B cell (primary cell): ENCODE measurements at regions not wholly inside any gene's neighbourhood (a gene's known extent, or its start where the extent isn't known, plus 50 kb on each side); places are given as distances from the start of the nearest gene placed in this dataset.

Experiments used
- ATAC-seq: fragments of 200-7000 bp; cut with Tn5 transposase; one replicate; pipeline ENCODE4 v1.10.0; 2021; ENCODE audit warnings: low read depth, mild to moderate bottlenecking, moderate number of reproducible peaks, moderate library complexity
- CTCF ChIA-PET: fragments of 350-600 bp; sonication (Branson Sonifier 250); formaldehyde crosslinking; loops from one replicate; lab custom pipeline; 2021; ENCODE audit warnings: antibody characterized with exemption, inconsistent platforms; lab: Charles Lee
- POLR2A ChIA-PET: fragments of 350-600 bp; sonication (Branson Sonifier 250); formaldehyde crosslinking; loops from one replicate; lab custom pipeline; 2021; ENCODE audit warnings: antibody characterized with exemption; lab: Charles Lee
- DNase-seq: peaks from one replicate; pipeline ENCODE4 v3.0.0; 2013
- H2AFZ ChIP-seq: 2 replicates; pipeline ENCODE4 v1.6.1; 2012; ENCODE audit warnings: mild to moderate bottlenecking, low read depth, low read length; ENCODE audit not compliant: insufficient read depth, poor library complexity, severe bottlenecking
- H3K27ac ChIP-seq, 2 donors: 1 replicate in 1 of 2; 2 replicates in 1 of 2; pipeline ENCODE4 v1.5.1; 2012 to 2013; ENCODE audit warnings: low read length in 2 of 2, mild to moderate bottlenecking in 2 of 2, moderate library complexity in 1 of 2
- H3K27me3 ChIP-seq, 4 experiments: fragments of 200-600 bp in 1 of 4; sonication (generic) in 1 of 4; replicated peaks in 1 of 4; 1 replicate in 2 of 4; 2 replicates in 2 of 4; pipeline versions ENCODE4 v1.6.1 to v1.7.0; 2013 to 2016; ENCODE audit warnings: low read length in 3 of 4, mild to moderate bottlenecking in 2 of 4, mixed read lengths in 1 of 4, moderate library complexity in 1 of 4; ENCODE audit not compliant: insufficient read depth in 4 of 4, control insufficient read depth in 3 of 4; ENCODE audit errors: control extremely low read depth in 1 of 4
- H3K36me3 ChIP-seq, 2 experiments: replicated peaks in 1 of 2; 1 replicate in 1 of 2; 2 replicates in 1 of 2; pipeline versions ENCODE4 v1.6.1 to v1.7.1; 2013; ENCODE audit warnings: low read length in 1 of 2; ENCODE audit not compliant: insufficient read depth in 2 of 2, control insufficient read depth in 1 of 2; ENCODE audit errors: control extremely low read depth in 1 of 2, extremely low read depth in 1 of 2
- H3K4me1 ChIP-seq, 2 donors: fragments of 200-600 bp in 1 of 2; sonication (generic) in 1 of 2; 1 replicate in 1 of 2; 2 replicates in 1 of 2; pipeline versions ENCODE4 v1.5.1 to v1.6.1; 2013 to 2017; ENCODE audit warnings: low read length in 2 of 2; ENCODE audit not compliant: control insufficient read depth in 2 of 2, insufficient read depth in 2 of 2
- H3K4me2 ChIP-seq: replicated peaks from 2 replicates; pipeline ENCODE3; 2012; ENCODE audit warnings: mild to moderate bottlenecking, low read depth, low read length; ENCODE audit not compliant: poor library complexity, severe bottlenecking
- H3K4me3 ChIP-seq, 5 experiments: fragments of 200-600 bp in 1 of 5; sonication (generic) in 1 of 5; 1 replicate in 3 of 5; 2 replicates in 2 of 5; pipeline versions ENCODE4 v1.5.1 to v1.7.0; 2011 to 2016; ENCODE audit warnings: low read length in 4 of 5, mild to moderate bottlenecking in 4 of 5, low read depth in 2 of 5, control low read depth in 1 of 5, moderate library complexity in 1 of 5; ENCODE audit not compliant: insufficient read depth in 1 of 5; ENCODE audit errors: control extremely low read depth in 1 of 5, extremely low read depth in 1 of 5
- H3K79me2 ChIP-seq: fragments of 200-600 bp; sonication (generic); one replicate; pipeline ENCODE4 v1.6.0; 2016; ENCODE audit warnings: low read length; ENCODE audit not compliant: control insufficient read depth, insufficient read depth
- H3K9ac ChIP-seq: fragments of 200-600 bp; sonication (generic); 2 replicates; pipeline ENCODE4 v1.6.1; 2017; ENCODE audit warnings: mild to moderate bottlenecking, low read length, moderate library complexity
- H3K9me3 ChIP-seq, 3 donors: one replicate each; pipeline versions ENCODE4 v1.6.1 to v1.7.1; 2013; ENCODE audit warnings: low read length in 2 of 3; ENCODE audit not compliant: control insufficient read depth in 2 of 3, insufficient read depth in 1 of 3; ENCODE audit errors: control extremely low read depth in 1 of 3
- H4K20me1 ChIP-seq: 2 replicates; pipeline ENCODE4 v1.6.0; 2012; ENCODE audit warnings: mild to moderate bottlenecking, low read length; ENCODE audit not compliant: insufficient read depth, control insufficient read depth, poor library complexity, severe bottlenecking
- H3K27ac Mint-ChIP-seq: one replicate; pipeline ENCODE4 v1.8.0; 2021; ENCODE audit warnings: mixed read lengths
- H3K27me3 Mint-ChIP-seq: one replicate; pipeline ENCODE4 v1.8.0; 2021; ENCODE audit warnings: mixed read lengths
- H3K4me1 Mint-ChIP-seq: one replicate; pipeline ENCODE4 v1.8.0; 2021; ENCODE audit warnings: mixed read lengths
- H3K4me3 Mint-ChIP-seq: one replicate; pipeline ENCODE4 v1.8.0; 2021; ENCODE audit warnings: mixed read lengths
- H3K9me3 Mint-ChIP-seq: one replicate; pipeline ENCODE4 v1.8.0; 2022; ENCODE audit warnings: mixed read lengths; ENCODE audit not compliant: insufficient read depth
- EZH2 ChIP-seq: IDR thresholded peaks from 2 replicates; pipeline ENCODE4 v1.6.1; 2012; ENCODE audit warnings: borderline replicate concordance, low read depth, mild to moderate bottlenecking, moderate library complexity, low read length; ENCODE audit not compliant: insufficient read depth, poor library complexity, severe bottlenecking
- WGBS: methylation state at CpG from one replicate; pipeline ENCODE4 v1.1.5; 2013; ENCODE audit warnings: missing lambda C conversion rate; ENCODE audit not compliant: insufficient coverage; 5-methylcytosine and 5-hydroxymethylcytosine counted together
- intact Hi-C: fragments of 100-400 bp; cut with micrococcal nuclease; formaldehyde crosslinking; loops from one replicate; pipeline ENCODE4 v1.10.0; 2022
- TF ChIP-seq, protein P1 (sequence below): fragments of 200-600 bp; IDR thresholded peaks from one replicate; pipeline ENCODE4 v1.8.0; 2022; ENCODE audit warnings: antibody characterized with exemption, mild to moderate bottlenecking

GRCh38 chr20:60467771-60468170 is 509.5 kb downstream of the CDH26 start:
- DNase-seq = no peak
- peaks cover 0 to 14% (median 0%) of the 10 kb centered on the region in 3 donors for H3K9me3 ChIP-seq
- H3K4me3 ChIP-seq = no peak overlapping the region
- H3K4me1 ChIP-seq = no peaks in the 10 kb centered on the region
- H3K4me3 Mint-ChIP-seq = no peak overlapping the region
- no peaks in the 10 kb centered on the region for H3K79me2 ChIP-seq
- ChIA-PET POLR2A (no interaction called here), CTCF (no interaction called here)
- H3K27ac ChIP-seq = no peak overlapping the region
- H2AFZ ChIP-seq = no peak overlapping the region
- no peaks in the 10 kb centered on the region for H3K9me3 Mint-ChIP-seq
- WGBS = no CpG with 5 or more reads among the region's 4 CpGs
- H3K36me3 ChIP-seq = no peaks in the 10 kb centered on the region
- no peaks in the 10 kb centered on the region for H3K27me3 Mint-ChIP-seq
- H4K20me1 ChIP-seq = no peaks in the 10 kb centered on the region
- no peaks in the 10 kb centered on the region for H3K27me3 ChIP-seq
- no peak overlapping the region for H3K4me2 ChIP-seq
- H3K27ac Mint-ChIP-seq = no peak overlapping the region
- H3K9ac ChIP-seq = no peak overlapping the region
- no peak for ATAC-seq
- no peaks in the 10 kb centered on the region for H3K4me1 Mint-ChIP-seq
- no peak for TF ChIP-seq EZH2
- TF ChIP-seq, protein P1, sequence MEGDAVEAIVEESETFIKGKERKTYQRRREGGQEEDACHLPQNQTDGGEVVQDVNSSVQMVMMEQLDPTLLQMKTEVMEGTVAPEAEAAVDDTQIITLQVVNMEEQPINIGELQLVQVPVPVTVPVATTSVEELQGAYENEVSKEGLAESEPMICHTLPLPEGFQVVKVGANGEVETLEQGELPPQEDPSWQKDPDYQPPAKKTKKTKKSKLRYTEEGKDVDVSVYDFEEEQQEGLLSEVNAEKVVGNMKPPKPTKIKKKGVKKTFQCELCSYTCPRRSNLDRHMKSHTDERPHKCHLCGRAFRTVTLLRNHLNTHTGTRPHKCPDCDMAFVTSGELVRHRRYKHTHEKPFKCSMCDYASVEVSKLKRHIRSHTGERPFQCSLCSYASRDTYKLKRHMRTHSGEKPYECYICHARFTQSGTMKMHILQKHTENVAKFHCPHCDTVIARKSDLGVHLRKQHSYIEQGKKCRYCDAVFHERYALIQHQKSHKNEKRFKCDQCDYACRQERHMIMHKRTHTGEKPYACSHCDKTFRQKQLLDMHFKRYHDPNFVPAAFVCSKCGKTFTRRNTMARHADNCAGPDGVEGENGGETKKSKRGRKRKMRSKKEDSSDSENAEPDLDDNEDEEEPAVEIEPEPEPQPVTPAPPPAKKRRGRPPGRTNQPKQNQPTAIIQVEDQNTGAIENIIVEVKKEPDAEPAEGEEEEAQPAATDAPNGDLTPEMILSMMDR = no peak
- intact Hi-C loops = no loop called here

DNA sequence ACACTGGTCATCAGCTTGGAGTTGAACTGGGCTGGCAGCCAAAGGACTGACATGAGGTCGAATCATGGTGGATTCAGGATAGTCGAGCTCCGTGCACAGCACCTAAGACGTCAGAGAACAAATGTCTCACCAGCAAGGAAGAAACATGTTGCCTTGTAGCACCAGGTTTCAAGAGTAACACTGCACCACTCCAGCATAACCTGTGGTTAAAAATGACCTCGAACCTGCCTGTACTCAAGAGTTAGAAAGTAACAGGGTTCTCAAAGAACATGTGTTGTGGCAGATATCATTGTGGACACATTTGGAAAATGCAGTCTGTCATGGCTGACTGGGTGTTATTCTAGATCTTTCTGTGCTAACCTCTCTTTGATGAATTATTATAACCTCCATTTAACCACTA is 511.6 kb downstream of the CDH26 start:
- H3K4me3 Mint-ChIP-seq = no peak overlapping the region
- H4K20me1 ChIP-seq = no peaks in the 10 kb centered on the region
- H3K27ac Mint-ChIP-seq = no peak overlapping the region
- H3K27me3 Mint-ChIP-seq = no peaks in the 10 kb centered on the region
- H3K4me1 Mint-ChIP-seq = no peaks in the 10 kb centered on the region
- H3K4me3 ChIP-seq = no peak overlapping the region
- H3K9me3 Mint-ChIP-seq = no peaks in the 10 kb centered on the region
- TF ChIP-seq, protein P1 = no peak
- no peak for TF ChIP-seq EZH2
- DNase-seq = no peak
- H2AFZ ChIP-seq = no peak overlapping the region
- peaks cover 0 to 14% (median 0%) of the 10 kb centered on the region in 3 donors for H3K9me3 ChIP-seq
- no peaks in the 10 kb centered on the region for H3K4me1 ChIP-seq
- no peaks in the 10 kb centered on the region for H3K36me3 ChIP-seq
- POLR2A ChIA-PET = no interaction called here
- H3K27me3 ChIP-seq = no peaks in the 10 kb centered on the region
- WGBS = 74% methylated on average over 5 of the region's 5 CpGs
- ATAC-seq = no peak
- no peak overlapping the region for H3K4me2 ChIP-seq
- CTCF ChIA-PET = no interaction called here
- H3K27ac ChIP-seq = no peak overlapping the region
- no peak overlapping the region for H3K9ac ChIP-seq
- H3K79me2 ChIP-seq = no peaks in the 10 kb centered on the region
- intact Hi-C loops = no loop called here
